SIG-M5 treated with dmso at 0.1 percent for 504 hours (cell line): ENCODE measurements at regions not wholly inside any gene's neighbourhood (a gene's known extent, or its start where the extent isn't known, plus 50 kb on each side); places are given as distances from the start of the nearest gene placed in this dataset.
"Not testable (repeated sequence)": the region's sequence is repeated elsewhere in the genome, so short reads cannot be mapped to it uniquely, and the experiment has no call there.

Source experiments
- DNase-seq: peaks from one replicate; lab custom pipeline; 2025; ENCODE audit not compliant: unreplicated experiment; lab: John Stamatoyannopoulos, UW

GRCh38 chr3:10109-10996 is 186.2 kb upstream of the CHL1 start:
- DNase-seq: not testable (repeated sequence)

- no peak for DNase-seq
Measured at GRCh38 chr3:11734-12133, 184.8 kb upstream of the CHL1 start.

GRCh38 chr3:14652-15051 is 181.9 kb upstream of the CHL1 start:
- DNase-seq: no peak

GRCh38 chr3:16366-16765 is 180.2 kb upstream of the CHL1 start:
- no peak for DNase-seq

- no peak for DNase-seq
Measured at GRCh38 chr3:20421-20820, 176.1 kb upstream of the CHL1 start.

- DNase-seq: no peak
Measured at GRCh38 chr3:24006-24405, 172.6 kb upstream of the CHL1 start.

GRCh38 chr3:25056-25455 is 171.5 kb upstream of the CHL1 start:
- no peak for DNase-seq

- not testable (repeated sequence) for DNase-seq
Measured at GRCh38 chr3:35985-36384, 160.6 kb upstream of the CHL1 start.

- DNase-seq: peak; percentile 23
Measured at GRCh38 chr3:42871-43744, 153.5 kb upstream of the CHL1 start.

GRCh38 chr3:44028-44676 is 152.4 kb upstream of the CHL1 start:
- no peak for DNase-seq

GRCh38 chr3:44941-45340 is 151.6 kb upstream of the CHL1 start:
- not testable (repeated sequence) for DNase-seq

- no peak for DNase-seq
Measured at GRCh38 chr3:46576-46975, 150.0 kb upstream of the CHL1 start.

- not testable (repeated sequence) for DNase-seq
Measured at GRCh38 chr3:53441-53840, 143.1 kb upstream of the CHL1 start.

GRCh38 chr3:54240-54639 is 142.3 kb upstream of the CHL1 start:
- DNase-seq: no peak

GRCh38 chr3:56672-57071 is 139.9 kb upstream of the CHL1 start:
- DNase-seq: no peak

GRCh38 chr3:59854-60253 is 136.7 kb upstream of the CHL1 start:
- DNase-seq: no peak

GRCh38 chr3:63095-63765 is 133.3 kb upstream of the CHL1 start:
- DNase-seq: no peak

GRCh38 chr3:69690-70089 is 126.9 kb upstream of the CHL1 start:
- DNase-seq: no peak

GRCh38 chr3:72776-73175 is 123.8 kb upstream of the CHL1 start:
- DNase-seq: no peak

GRCh38 chr3:73271-73670 is 123.3 kb upstream of the CHL1 start:
- no peak for DNase-seq

GRCh38 chr3:74676-75243 is 121.8 kb upstream of the CHL1 start:
- no peak for DNase-seq
